Activated CD4-positive, alpha-beta T cell treated with anti-CD3 and anti-CD28 coated beads, Interleukin-2, amount 10 ng/mL, durations not matched to agents 24 days and 14 days (primary cell): ENCODE measurements at regions not wholly inside any gene's neighbourhood (a gene's known extent, or its start where the extent isn't known, plus 50 kb on each side); places are given as distances from the start of the nearest gene placed in this dataset.
"Not testable (repeated sequence)": the region's sequence is repeated elsewhere in the genome, so short reads cannot be mapped to it uniquely, and the experiment has no call there.

Source experiments
- DNase-seq: peaks from one replicate; pipeline ENCODE4 v3.0.0; 2022
- H3K27ac Mint-ChIP-seq: one replicate; pipeline ENCODE4 v1.8.0; 2022; ENCODE audit warnings: mild to moderate bottlenecking, mixed read lengths
- H3K27me3 Mint-ChIP-seq: one replicate; pipeline ENCODE4 v1.8.0; 2022; ENCODE audit warnings: mixed read lengths
- H3K36me3 Mint-ChIP-seq: one replicate; pipeline ENCODE4 v1.8.0; 2022; ENCODE audit warnings: low read depth, mild to moderate bottlenecking, mixed read lengths
- H3K4me1 Mint-ChIP-seq: one replicate; pipeline ENCODE4 v1.8.0; 2021; ENCODE audit warnings: mixed read lengths
- H3K4me3 Mint-ChIP-seq: one replicate; pipeline ENCODE4 v1.8.0; 2022; ENCODE audit warnings: mild to moderate bottlenecking, moderate library complexity, mixed read lengths
- H3K9me3 Mint-ChIP-seq: one replicate; pipeline ENCODE4 v1.8.0; 2021; ENCODE audit warnings: mixed read lengths
- intact Hi-C: fragments of 100-400 bp; cut with micrococcal nuclease; formaldehyde crosslinking; loops from one replicate; pipeline ENCODE4 v1.15.1; 2023

DNA sequence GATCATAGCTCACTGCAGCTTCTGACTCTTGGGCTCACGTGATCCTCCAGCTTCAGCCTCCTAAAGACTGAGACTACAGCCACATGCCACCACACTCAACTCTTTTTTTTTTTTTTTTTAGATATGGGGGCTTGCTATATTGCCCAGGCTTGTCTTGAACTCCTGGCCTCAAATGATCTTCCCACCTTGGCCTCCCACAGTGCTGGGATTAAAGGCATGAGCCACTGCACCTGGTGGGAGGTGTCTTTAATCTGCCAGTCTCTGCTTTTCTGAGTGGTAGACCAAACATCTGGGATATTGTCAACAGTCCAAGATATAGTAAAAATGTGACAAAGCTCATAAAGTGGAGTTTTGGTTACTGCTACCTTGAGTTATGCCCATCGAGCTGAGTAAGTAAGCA is 104.9 kb upstream of the FOXP2 start:
- intact Hi-C loops, result no loop called here
- H3K4me1 Mint-ChIP-seq, result no peaks in the 10 kb centered on the region
- no peak overlapping the region for H3K27ac Mint-ChIP-seq
- DNase-seq, result no peak
- H3K9me3 Mint-ChIP-seq, result no peaks in the 10 kb centered on the region
- no peaks in the 10 kb centered on the region for H3K27me3 Mint-ChIP-seq
- no peaks in the 10 kb centered on the region for H3K36me3 Mint-ChIP-seq
- no peak overlapping the region for H3K4me3 Mint-ChIP-seq

DNA sequence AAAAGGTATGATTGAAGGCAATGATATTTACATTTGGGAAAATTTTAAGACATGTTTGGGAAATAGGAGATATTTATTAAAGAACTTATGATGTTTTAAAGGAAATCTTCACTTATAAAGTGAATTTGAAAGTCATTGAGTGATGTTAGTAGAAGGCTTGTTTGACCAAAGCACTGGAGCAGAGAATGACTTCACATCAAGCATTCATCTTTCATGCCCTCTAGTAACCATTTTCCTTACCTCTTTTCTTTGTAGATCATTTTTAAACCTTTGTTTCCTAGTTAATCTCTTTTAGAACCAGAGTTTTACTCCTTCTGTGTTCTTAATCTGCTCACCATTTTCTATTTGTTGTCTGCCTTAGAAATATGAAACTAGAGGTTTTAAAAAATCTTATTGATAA is 111.3 kb upstream of the FOXP2 start:
- Mint-ChIP-seq H3K4me3 (no peak overlapping the region), H3K4me1 (no peaks in the 10 kb centered on the region), H3K9me3 (no peaks in the 10 kb centered on the region), H3K36me3 (no peaks in the 10 kb centered on the region), H3K27me3 (no peaks in the 10 kb centered on the region), H3K27ac (no peak overlapping the region)
- no peak for DNase-seq
- intact Hi-C loops, result no loop called here

DNA sequence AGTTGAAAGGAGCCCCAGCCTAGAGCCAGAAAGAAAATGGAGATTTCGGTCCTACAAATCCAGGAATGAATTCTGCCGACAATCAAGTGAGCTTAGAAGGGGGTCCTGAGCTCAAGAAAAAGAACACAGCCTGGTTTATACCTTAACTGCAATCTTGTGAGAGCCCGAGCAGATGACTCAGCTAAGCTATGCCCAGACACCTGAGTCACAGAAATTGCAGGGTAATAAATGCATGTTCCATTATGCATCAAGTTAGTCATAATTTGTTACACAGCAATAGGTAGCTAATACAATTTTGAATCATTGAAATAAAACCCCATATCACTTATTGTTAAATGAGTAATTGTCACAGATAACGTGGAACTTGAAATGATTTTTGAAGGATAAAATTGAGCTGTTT is 111.8 kb upstream of the FOXP2 start:
- no peak for DNase-seq
- Mint-ChIP-seq H3K27me3 (no peaks in the 10 kb centered on the region), H3K36me3 (no peaks in the 10 kb centered on the region), H3K9me3 (no peaks in the 10 kb centered on the region), H3K4me1 (no peaks in the 10 kb centered on the region), H3K4me3 (no peak overlapping the region), H3K27ac (no peak overlapping the region)
- intact Hi-C loops, result no loop called here

DNA sequence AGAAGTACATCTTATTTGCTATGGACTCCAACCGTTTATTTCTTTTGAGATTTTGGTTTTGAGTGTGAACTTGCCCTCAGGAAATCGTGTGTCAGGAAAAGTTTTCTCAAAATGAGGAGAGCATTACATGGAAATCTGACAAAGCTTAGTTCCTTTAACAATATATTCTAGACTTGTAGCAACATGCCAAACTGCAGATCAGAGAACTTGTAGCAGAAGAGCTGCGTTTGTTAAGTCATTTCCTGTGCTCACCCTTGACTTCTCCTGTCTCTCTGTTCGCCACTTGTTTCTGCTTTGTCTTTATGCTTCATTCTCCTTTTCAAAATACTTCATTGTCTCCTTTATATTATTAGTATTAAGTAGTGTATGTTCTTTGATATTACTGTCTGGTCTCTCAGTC is 116.6 kb upstream of the FOXP2 start:
- no peak for DNase-seq
- Mint-ChIP-seq H3K4me3 (no peak overlapping the region), H3K36me3 (no peaks in the 10 kb centered on the region), H3K27me3 (no peaks in the 10 kb centered on the region), H3K27ac (no peak overlapping the region), H3K9me3 (no peaks in the 10 kb centered on the region), H3K4me1 (no peaks in the 10 kb centered on the region)
- intact Hi-C loops, result no loop called here

DNA sequence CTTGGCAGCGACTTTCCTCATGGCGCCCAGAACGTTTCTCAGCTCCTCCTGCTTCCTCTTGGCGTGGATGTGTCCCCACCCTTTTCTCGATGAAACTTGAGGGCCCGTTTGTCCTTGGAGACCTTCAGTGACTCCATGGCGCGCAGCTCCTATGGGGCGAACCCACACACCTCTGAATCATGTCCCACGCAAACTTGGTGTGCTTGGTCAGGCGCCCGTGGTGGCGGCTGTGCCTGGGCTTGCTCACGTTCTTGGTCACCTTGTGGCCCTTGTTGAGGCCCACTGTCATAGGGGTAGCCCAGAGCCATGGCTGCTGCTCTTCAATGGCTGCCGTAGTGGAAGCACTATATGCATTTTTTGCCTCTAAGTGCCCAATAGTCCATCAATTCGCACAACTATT is 117.5 kb upstream of the FOXP2 start:
- H3K9me3 Mint-ChIP-seq, result no peaks in the 10 kb centered on the region
- H3K4me3 Mint-ChIP-seq, result no peak overlapping the region
- no peak for DNase-seq
- no peaks in the 10 kb centered on the region for H3K27me3 Mint-ChIP-seq
- intact Hi-C loops, result no loop called here
- no peaks in the 10 kb centered on the region for H3K36me3 Mint-ChIP-seq
- H3K4me1 Mint-ChIP-seq, result no peaks in the 10 kb centered on the region
- H3K27ac Mint-ChIP-seq, result no peak overlapping the region

DNA sequence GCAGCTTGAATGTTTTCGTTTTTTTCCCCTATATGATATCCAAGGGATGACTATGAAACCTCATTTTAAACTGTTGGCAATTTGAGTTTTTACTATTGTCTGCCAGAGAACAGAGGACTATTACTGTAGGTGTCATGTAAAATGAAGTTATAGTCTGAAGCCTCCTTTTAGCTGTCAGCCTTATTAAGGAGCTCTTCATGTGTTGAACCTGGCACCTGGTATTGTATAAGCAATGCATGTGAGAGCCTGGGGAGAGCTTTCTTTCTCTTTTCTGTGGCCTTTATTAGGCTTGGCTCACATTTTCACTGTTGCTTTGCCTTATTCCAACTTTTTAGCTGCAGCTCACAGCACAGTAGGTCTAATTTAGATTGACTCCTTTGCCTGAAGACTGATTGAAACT is 119.1 kb upstream of the FOXP2 start:
- Mint-ChIP-seq H3K9me3 (no peaks in the 10 kb centered on the region), H3K4me3 (no peak overlapping the region), H3K4me1 (no peaks in the 10 kb centered on the region), H3K27ac (no peak overlapping the region), H3K27me3 (no peaks in the 10 kb centered on the region), H3K36me3 (no peaks in the 10 kb centered on the region)
- intact Hi-C loops, result no loop called here
- DNase-seq, result no peak

DNA sequence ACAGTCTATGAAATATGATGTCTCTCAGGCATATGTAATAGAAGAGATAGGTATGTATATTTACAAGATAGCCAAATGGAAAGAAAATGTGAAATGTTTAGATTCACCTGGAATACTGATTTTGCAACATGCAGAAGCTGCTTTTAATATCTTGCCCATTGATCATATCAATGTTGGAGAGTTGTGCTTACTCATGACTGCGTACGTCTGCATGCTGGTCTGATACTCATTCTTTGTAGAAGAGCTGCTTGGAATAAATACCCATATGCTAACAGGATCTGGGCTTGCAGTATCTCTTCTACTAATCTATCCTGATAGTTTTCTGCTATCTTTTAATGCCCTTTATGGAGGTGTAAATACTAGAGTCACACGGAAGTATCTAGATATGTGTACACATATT is 120.6 kb upstream of the FOXP2 start:
- Mint-ChIP-seq H3K27ac (no peak overlapping the region), H3K4me3 (no peak overlapping the region), H3K27me3 (no peaks in the 10 kb centered on the region), H3K4me1 (no peaks in the 10 kb centered on the region), H3K36me3 (no peaks in the 10 kb centered on the region), H3K9me3 (no peaks in the 10 kb centered on the region)
- intact Hi-C loops, result no loop called here
- no peak for DNase-seq

DNA sequence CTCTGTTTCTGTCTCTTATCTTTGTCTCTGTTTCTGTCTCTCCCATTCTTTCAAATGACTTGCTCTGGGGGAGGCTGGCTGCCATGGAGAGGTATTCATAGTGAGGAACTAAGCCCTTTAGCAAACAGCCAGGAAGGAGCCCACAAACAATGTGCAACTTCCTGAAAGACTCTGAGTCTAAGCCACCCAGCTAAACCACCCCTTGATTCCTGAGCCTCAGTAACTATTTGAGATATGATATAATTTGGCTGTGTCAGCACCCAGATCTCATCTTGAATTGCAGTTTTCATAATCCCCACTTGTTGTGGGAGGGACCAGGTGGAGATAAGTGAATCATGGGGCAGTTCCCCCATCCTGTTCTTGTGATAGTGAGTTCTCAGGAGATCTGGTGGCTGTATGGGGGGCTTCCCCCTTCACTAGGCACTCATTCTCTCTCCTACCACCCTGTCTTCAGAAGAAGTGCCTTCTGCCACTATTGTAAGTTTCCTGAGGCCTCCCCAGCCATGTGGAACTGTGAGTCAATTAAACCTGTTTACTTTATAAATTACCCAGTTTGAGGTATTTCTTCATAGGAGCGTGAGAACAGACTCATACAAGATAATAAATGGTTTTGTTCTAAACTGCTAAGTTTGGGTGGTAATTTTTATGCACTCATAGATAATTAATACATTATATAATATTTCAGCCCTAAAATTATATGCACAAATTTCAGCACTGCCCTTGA is 121.2 kb upstream of the FOXP2 start:
- Mint-ChIP-seq H3K4me3 (no peak overlapping the region), H3K27ac (no peak overlapping the region), H3K4me1 (no peaks in the 10 kb centered on the region), H3K27me3 (no peaks in the 10 kb centered on the region), H3K36me3 (no peaks in the 10 kb centered on the region), H3K9me3 (no peaks in the 10 kb centered on the region)
- intact Hi-C loops, result no loop called here
- DNase-seq, result no peak

DNA sequence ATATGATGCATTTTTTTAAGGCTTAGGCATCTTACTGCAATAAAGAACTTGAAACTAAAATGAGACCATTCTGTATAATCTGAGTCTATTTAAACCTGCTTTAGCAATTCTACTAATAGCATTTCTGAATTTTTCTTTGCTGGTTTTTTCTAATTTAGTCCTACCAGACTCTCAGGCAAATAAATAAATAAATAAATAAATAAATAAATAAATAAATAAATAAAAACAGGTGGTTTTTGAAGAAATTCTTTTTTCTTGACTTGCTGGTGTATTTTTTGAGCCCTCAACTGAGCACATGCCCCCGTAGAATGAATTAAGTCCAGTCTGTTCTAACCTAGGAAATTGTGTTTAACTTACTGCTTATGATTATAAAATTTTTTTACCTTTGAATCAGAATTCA is 134.7 kb upstream of the FOXP2 start:
- DNase-seq, result no peak
- Mint-ChIP-seq H3K9me3 (no peaks in the 10 kb centered on the region), H3K36me3 (no peaks in the 10 kb centered on the region), H3K27ac (no peak overlapping the region), H3K4me3 (no peak overlapping the region), H3K4me1 (no peaks in the 10 kb centered on the region), H3K27me3 (no peaks in the 10 kb centered on the region)
- intact Hi-C loops, result no loop called here

DNA sequence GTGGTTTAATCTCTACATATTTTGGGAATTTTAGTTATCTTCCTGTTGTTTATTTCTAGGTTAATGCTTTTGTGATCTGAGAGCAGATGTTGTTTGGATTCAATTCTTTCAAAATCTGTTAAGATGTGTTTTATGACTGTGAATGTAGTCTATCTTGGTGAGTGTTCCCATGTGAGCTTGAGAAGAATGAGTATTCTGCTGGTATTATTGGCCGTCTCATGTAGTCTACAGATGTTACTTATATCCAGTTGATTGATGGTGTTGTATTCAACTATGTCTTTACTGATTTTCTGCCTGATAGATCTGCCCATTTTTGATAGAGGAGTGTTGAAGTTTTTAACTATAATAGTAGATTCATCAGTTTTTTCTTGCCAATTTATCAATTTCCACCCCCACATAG is 141.4 kb upstream of the FOXP2 start:
- intact Hi-C loops, result loop anchor here (5.0 kb wide), 1 partner anchor 231 kb away; no protein-coding TSS in a partner anchor
- no peaks in the 10 kb centered on the region for H3K36me3 Mint-ChIP-seq
- no peaks in the 10 kb centered on the region for H3K27me3 Mint-ChIP-seq

DNA sequence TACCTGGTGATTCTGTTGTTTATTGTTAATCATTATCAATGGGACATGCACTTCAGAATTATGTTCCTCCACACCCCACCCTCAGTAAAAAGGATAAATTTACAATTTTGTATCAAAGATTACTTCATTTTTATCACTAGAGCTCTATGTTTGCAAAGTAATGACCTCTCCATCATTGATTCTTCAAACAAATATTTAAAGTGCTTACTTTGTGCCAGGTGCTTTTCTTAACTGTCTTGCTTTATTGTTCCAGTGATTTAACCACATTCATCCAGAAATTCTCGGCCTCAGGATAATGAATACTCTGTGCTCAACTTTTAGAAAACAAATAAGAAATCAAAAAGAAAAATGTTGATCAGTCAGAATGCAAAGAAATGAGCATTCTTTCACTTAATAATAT is 144.9 kb upstream of the FOXP2 start:
- intact Hi-C loops, result loop anchor here (5.0 kb wide), 1 partner anchor 227 kb away; no protein-coding TSS in a partner anchor
- DNase-seq, result no peak
- H3K36me3 Mint-ChIP-seq, result no peaks in the 10 kb centered on the region
- no peaks in the 10 kb centered on the region for H3K9me3 Mint-ChIP-seq
- no peak overlapping the region for H3K4me3 Mint-ChIP-seq
- no peak overlapping the region for H3K27ac Mint-ChIP-seq
- H3K27me3 Mint-ChIP-seq, result no peaks in the 10 kb centered on the region
- no peaks in the 10 kb centered on the region for H3K4me1 Mint-ChIP-seq

More for the DNA sequence above, 141.4 kb upstream of the FOXP2 start:
- Mint-ChIP-seq H3K27ac (no peak overlapping the region), H3K9me3 (no peaks in the 10 kb centered on the region), H3K4me1 (no peaks in the 10 kb centered on the region), H3K4me3 (no peak overlapping the region)
- DNase-seq, result no peak

DNA sequence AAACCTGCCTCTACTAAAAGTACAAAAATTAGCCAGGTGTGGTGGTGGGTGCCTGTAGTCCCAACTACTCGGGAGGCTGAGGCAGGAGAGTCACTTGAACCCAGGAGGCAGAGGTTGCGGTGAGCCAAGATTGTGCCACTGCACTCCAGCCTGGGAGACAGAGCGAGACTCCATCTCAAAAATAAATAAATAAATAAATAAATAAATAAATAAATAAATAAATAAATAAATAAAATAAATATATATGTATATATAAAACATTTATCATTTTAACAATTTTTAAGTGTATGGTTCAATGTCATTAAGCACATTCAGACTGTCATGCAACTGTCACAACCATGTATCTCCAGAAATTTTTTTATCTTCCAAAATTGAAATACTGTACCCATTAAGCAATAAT is 147.1 kb upstream of the FOXP2 start:
- H3K27me3 Mint-ChIP-seq, H3K9me3 Mint-ChIP-seq, H3K4me3 Mint-ChIP-seq, H3K36me3 Mint-ChIP-seq, DNase-seq, H3K27ac Mint-ChIP-seq, H3K4me1 Mint-ChIP-seq, intact Hi-C loops: not testable (repeated sequence)

DNA sequence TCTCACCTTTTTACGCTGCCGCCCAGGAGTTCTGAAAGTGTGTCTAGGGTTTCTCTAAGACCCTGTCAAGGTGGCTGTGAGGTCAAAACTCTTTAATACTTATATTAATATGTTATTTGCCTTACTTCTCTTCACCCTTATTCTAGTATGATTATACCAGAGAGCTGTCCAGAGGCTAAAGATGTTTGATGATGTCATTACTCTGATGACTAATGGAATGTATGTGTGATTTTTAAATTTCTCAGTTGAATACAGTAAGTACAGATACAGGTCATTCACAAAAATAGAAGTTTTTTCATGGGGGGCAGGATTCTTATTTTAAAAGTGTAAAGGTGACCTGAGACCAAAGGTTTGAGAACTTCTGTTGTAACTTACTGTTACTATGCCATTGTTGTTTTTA is 150.6 kb upstream of the FOXP2 start:
- H3K27ac Mint-ChIP-seq, result no peak overlapping the region

DNA sequence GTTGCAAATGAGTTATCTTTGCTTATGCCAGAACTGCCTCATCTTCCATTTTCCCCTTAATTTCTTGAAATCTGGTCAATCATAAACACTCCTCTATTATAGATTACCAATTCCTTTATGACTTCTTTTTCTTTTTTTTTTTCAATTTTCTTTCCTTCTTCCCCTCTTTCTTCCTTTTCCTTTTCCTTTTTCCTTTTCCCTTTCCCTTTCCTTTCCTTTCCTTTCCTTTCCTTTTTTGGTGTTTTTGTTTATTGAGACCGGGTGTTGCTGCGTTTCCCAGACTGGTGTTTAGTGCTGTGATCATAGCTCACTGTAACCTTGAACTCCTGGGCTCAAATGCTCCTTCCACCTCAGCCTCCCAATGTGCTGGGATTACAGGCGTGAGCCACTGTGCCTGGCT is 151.4 kb upstream of the FOXP2 start:
- H3K4me1 Mint-ChIP-seq, result no peaks in the 10 kb centered on the region
- no peak overlapping the region for H3K27ac Mint-ChIP-seq
- DNase-seq, result no peak
- no peaks in the 10 kb centered on the region for H3K27me3 Mint-ChIP-seq
- no peak overlapping the region for H3K4me3 Mint-ChIP-seq
- H3K9me3 Mint-ChIP-seq, result no peaks in the 10 kb centered on the region
- intact Hi-C loops, result no loop called here
- no peaks in the 10 kb centered on the region for H3K36me3 Mint-ChIP-seq

More for the DNA sequence above, 150.6 kb upstream of the FOXP2 start:
- Mint-ChIP-seq H3K4me3 (no peak overlapping the region), H3K27me3 (no peaks in the 10 kb centered on the region), H3K9me3 (no peaks in the 10 kb centered on the region), H3K4me1 (no peaks in the 10 kb centered on the region), H3K36me3 (no peaks in the 10 kb centered on the region)
- no peak for DNase-seq
- intact Hi-C loops, result no loop called here

DNA sequence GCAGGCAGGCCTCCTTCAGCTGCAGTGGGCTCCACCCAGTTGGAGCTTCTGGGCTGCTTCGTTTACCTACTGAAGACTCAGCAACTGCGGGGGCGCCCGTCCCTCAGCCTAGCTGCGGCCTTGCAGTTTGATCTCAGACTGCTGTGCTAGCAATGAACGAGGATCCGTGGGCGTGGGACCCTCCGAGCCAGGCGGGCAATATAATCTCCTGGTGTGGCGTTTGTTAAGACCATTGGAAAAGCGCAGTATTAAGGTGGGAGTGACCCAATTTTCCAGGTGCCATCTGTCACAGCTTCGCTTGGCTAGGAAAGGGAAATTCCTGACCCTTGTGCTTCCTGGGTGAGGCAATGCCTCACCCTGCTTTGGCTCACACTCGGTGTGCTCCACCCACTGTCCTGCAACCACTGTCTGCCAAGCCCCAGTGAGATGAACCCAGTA is 159.2 kb upstream of the FOXP2 start:
- peaks cover 6% of the 10 kb centered on the region for H3K9me3 Mint-ChIP-seq
- no peaks in the 10 kb centered on the region for H3K4me1 Mint-ChIP-seq
- no peak overlapping the region for H3K4me3 Mint-ChIP-seq

More for the DNA sequence above, 159.2 kb upstream of the FOXP2 start:
- Mint-ChIP-seq H3K27ac (no peak overlapping the region), H3K36me3 (no peaks in the 10 kb centered on the region), H3K27me3 (no peaks in the 10 kb centered on the region)
- intact Hi-C loops, result no loop called here
- DNase-seq, result no peak
